T-helper 17 cell (primary cell): ENCODE measurements at regions not wholly inside any gene's neighbourhood (a gene's known extent, or its start where the extent isn't known, plus 50 kb on each side); places are given as distances from the start of the nearest gene placed in this dataset.

Experiments
- ATAC-seq: fragments of 150-1000 bp; cut with Tn5 transposase; 2 replicates; pipeline ENCODE4 v1.10.0; 2021; ENCODE audit warnings: mild to moderate bottlenecking, moderate library complexity
- DNase-seq, 3 donors: peaks; one replicate each; pipeline versions ENCODE4 v3.0.0 to v3.0.0-alpha.2; 2020 to 2021
- H3K9me3 ChIP-seq: one replicate; pipeline ENCODE4 v1.7.0; 2013; ENCODE audit warnings: low read length, mild to moderate bottlenecking; ENCODE audit not compliant: control insufficient read depth, poor library complexity, severe bottlenecking
- H3K27ac Mint-ChIP-seq: one replicate; pipeline ENCODE4 v1.8.0; 2022; ENCODE audit warnings: mild to moderate bottlenecking, moderate library complexity, mixed read lengths
- H3K27me3 Mint-ChIP-seq: one replicate; pipeline ENCODE4 v1.8.0; 2022; ENCODE audit warnings: mixed read lengths
- H3K36me3 Mint-ChIP-seq: one replicate; pipeline ENCODE4 v1.8.0; 2022; ENCODE audit warnings: low read depth, mixed read lengths
- H3K4me1 Mint-ChIP-seq: one replicate; pipeline ENCODE4 v1.8.0; 2022; ENCODE audit warnings: mild to moderate bottlenecking, mixed read lengths
- H3K4me3 Mint-ChIP-seq: one replicate; pipeline ENCODE4 v1.8.0; 2022; ENCODE audit warnings: mild to moderate bottlenecking, moderate library complexity, mixed read lengths

GRCh38 chr12:92552412-92553108 is 150.2 kb upstream of the PLEKHG7 start:
- H3K27ac Mint-ChIP-seq, result no peak overlapping the region
- peaks cover 3% of the 10 kb centered on the region for H3K36me3 Mint-ChIP-seq
- peaks cover 11% of the 10 kb centered on the region for H3K4me1 Mint-ChIP-seq
- no peak for DNase-seq
- ATAC-seq, result no peak
- no peaks in the 10 kb centered on the region for H3K27me3 Mint-ChIP-seq
- no peaks in the 10 kb centered on the region for H3K9me3 ChIP-seq
- no peak overlapping the region for H3K4me3 Mint-ChIP-seq

GRCh38 chr12:92551853-92552397 is 150.9 kb upstream of the PLEKHG7 start:
- H3K4me3 Mint-ChIP-seq, result no peak overlapping the region
- H3K9me3 ChIP-seq, result no peaks in the 10 kb centered on the region
- ATAC-seq, result no peak

GRCh38 chr12:92551210-92551609 is 151.6 kb upstream of the PLEKHG7 start:
- H3K27ac Mint-ChIP-seq, result no peak overlapping the region
- ATAC-seq, result no peak
- no peaks in the 10 kb centered on the region for H3K4me1 Mint-ChIP-seq
- DNase-seq, result no peak
- no peaks in the 10 kb centered on the region for H3K9me3 ChIP-seq
- H3K4me3 Mint-ChIP-seq, result no peak overlapping the region
- no peaks in the 10 kb centered on the region for H3K27me3 Mint-ChIP-seq
- no peaks in the 10 kb centered on the region for H3K36me3 Mint-ChIP-seq

More at GRCh38 chr12:92551853-92552397, 150.9 kb upstream of the PLEKHG7 start:
- no peak overlapping the region for H3K27ac Mint-ChIP-seq
- no peaks in the 10 kb centered on the region for H3K27me3 Mint-ChIP-seq
- DNase-seq, result no peak
- peaks cover 5% of the 10 kb centered on the region for H3K4me1 Mint-ChIP-seq
- H3K36me3 Mint-ChIP-seq, result no peaks in the 10 kb centered on the region

- no peak for ATAC-seq
- Mint-ChIP-seq H3K27ac (no peak overlapping the region), H3K36me3 (no peaks in the 10 kb centered on the region)
Observed at GRCh38 chr12:92550661-92551060, 152.1 kb upstream of the PLEKHG7 start.

GRCh38 chr12:92550254-92550653 is 152.5 kb upstream of the PLEKHG7 start:
- H3K27me3 Mint-ChIP-seq, result no peaks in the 10 kb centered on the region
- H3K9me3 ChIP-seq, result no peaks in the 10 kb centered on the region
- ATAC-seq (no peak), DNase-seq (no peak)
- no peaks in the 10 kb centered on the region for H3K4me1 Mint-ChIP-seq
- no peak overlapping the region for H3K27ac Mint-ChIP-seq
- no peaks in the 10 kb centered on the region for H3K36me3 Mint-ChIP-seq
- H3K4me3 Mint-ChIP-seq, result no peak overlapping the region

More at GRCh38 chr12:92550661-92551060, 152.1 kb upstream of the PLEKHG7 start:
- DNase-seq, result no peak
- no peaks in the 10 kb centered on the region for H3K27me3 Mint-ChIP-seq
- no peaks in the 10 kb centered on the region for H3K4me1 Mint-ChIP-seq
- no peak overlapping the region for H3K4me3 Mint-ChIP-seq
- H3K9me3 ChIP-seq, result no peaks in the 10 kb centered on the region

- no peaks in the 10 kb centered on the region for H3K36me3 Mint-ChIP-seq
- no peak overlapping the region for H3K27ac Mint-ChIP-seq
- DNase-seq (no peak), ATAC-seq (no peak)
- no peaks in the 10 kb centered on the region for H3K9me3 ChIP-seq
- no peaks in the 10 kb centered on the region for H3K27me3 Mint-ChIP-seq
- no peaks in the 10 kb centered on the region for H3K4me1 Mint-ChIP-seq
- no peak overlapping the region for H3K4me3 Mint-ChIP-seq
Observed at GRCh38 chr12:92549516-92549915, 153.3 kb upstream of the PLEKHG7 start.

- no peaks in the 10 kb centered on the region for H3K27me3 Mint-ChIP-seq
- H3K36me3 Mint-ChIP-seq, result no peaks in the 10 kb centered on the region
- DNase-seq (no peak), ATAC-seq (no peak)
- H3K27ac Mint-ChIP-seq, result no peak overlapping the region
- no peaks in the 10 kb centered on the region for H3K4me1 Mint-ChIP-seq
- H3K4me3 Mint-ChIP-seq, result no peak overlapping the region
- no peaks in the 10 kb centered on the region for H3K9me3 ChIP-seq
Observed at GRCh38 chr12:92547906-92548305, 154.9 kb upstream of the PLEKHG7 start.

- ATAC-seq, result no peak
- Mint-ChIP-seq H3K27me3 (no peaks in the 10 kb centered on the region), H3K4me1 (no peaks in the 10 kb centered on the region), H3K27ac (no peak overlapping the region), H3K36me3 (no peaks in the 10 kb centered on the region), H3K4me3 (no peak overlapping the region)
- no peaks in the 10 kb centered on the region for H3K9me3 ChIP-seq
- no peak for DNase-seq
Observed at GRCh38 chr12:92547420-92547819, 155.4 kb upstream of the PLEKHG7 start.

GRCh38 chr12:92546635-92547348 is 156.0 kb upstream of the PLEKHG7 start:
- H3K27ac Mint-ChIP-seq, result no peak overlapping the region
- H3K9me3 ChIP-seq, result no peaks in the 10 kb centered on the region
- H3K36me3 Mint-ChIP-seq, result no peaks in the 10 kb centered on the region
- no peak for DNase-seq
- no peak for ATAC-seq
- H3K4me1 Mint-ChIP-seq, result no peaks in the 10 kb centered on the region
- H3K27me3 Mint-ChIP-seq, result no peaks in the 10 kb centered on the region
- no peak overlapping the region for H3K4me3 Mint-ChIP-seq

GRCh38 chr12:92546259-92546634 is 156.5 kb upstream of the PLEKHG7 start:
- no peak overlapping the region for H3K27ac Mint-ChIP-seq
- no peaks in the 10 kb centered on the region for H3K27me3 Mint-ChIP-seq
- no peaks in the 10 kb centered on the region for H3K9me3 ChIP-seq
- no peak overlapping the region for H3K4me3 Mint-ChIP-seq
- DNase-seq (no peak), ATAC-seq (no peak)
- no peaks in the 10 kb centered on the region for H3K36me3 Mint-ChIP-seq
- H3K4me1 Mint-ChIP-seq, result peaks cover 3% of the 10 kb centered on the region

GRCh38 chr12:92544322-92544721 is 158.5 kb upstream of the PLEKHG7 start:
- Mint-ChIP-seq H3K4me1 (peaks cover 13% of the 10 kb centered on the region), H3K36me3 (no peaks in the 10 kb centered on the region), H3K27me3 (no peaks in the 10 kb centered on the region), H3K4me3 (no peak overlapping the region), H3K27ac (no peak overlapping the region)
- no peaks in the 10 kb centered on the region for H3K9me3 ChIP-seq
- DNase-seq (no peak), ATAC-seq (no peak)

- ATAC-seq (no peak), DNase-seq (no peak)
- H3K27ac Mint-ChIP-seq, result no peak overlapping the region
- no peaks in the 10 kb centered on the region for H3K9me3 ChIP-seq
- no peaks in the 10 kb centered on the region for H3K36me3 Mint-ChIP-seq
- H3K4me1 Mint-ChIP-seq, result peaks cover 18% of the 10 kb centered on the region
- H3K4me3 Mint-ChIP-seq, result no peak overlapping the region
- no peaks in the 10 kb centered on the region for H3K27me3 Mint-ChIP-seq
Observed at GRCh38 chr12:92543840-92544239, 158.9 kb upstream of the PLEKHG7 start.

GRCh38 chr12:92543359-92543758 is 159.4 kb upstream of the PLEKHG7 start:
- peak overlapping the region; percentile 45 for H3K27ac Mint-ChIP-seq

GRCh38 chr12:92541731-92542130 is 161.1 kb upstream of the PLEKHG7 start:
- no peaks in the 10 kb centered on the region for H3K9me3 ChIP-seq
- DNase-seq (no peak), ATAC-seq (no peak)
- Mint-ChIP-seq H3K4me1 (peaks cover 20% of the 10 kb centered on the region), H3K27ac (no peak overlapping the region), H3K36me3 (no peaks in the 10 kb centered on the region), H3K27me3 (no peaks in the 10 kb centered on the region), H3K4me3 (no peak overlapping the region)

More at GRCh38 chr12:92543359-92543758, 159.4 kb upstream of the PLEKHG7 start:
- ATAC-seq (no peak), DNase-seq (no peak)
- Mint-ChIP-seq H3K4me1 (peaks cover 20% of the 10 kb centered on the region), H3K36me3 (no peaks in the 10 kb centered on the region), H3K27me3 (no peaks in the 10 kb centered on the region), H3K4me3 (no peak overlapping the region)
- H3K9me3 ChIP-seq, result no peaks in the 10 kb centered on the region
